HG03280 (cell line): ENCODE measurements at regions not wholly inside any gene's neighbourhood (a gene's known extent, or its start where the extent isn't known, plus 50 kb on each side); places are given as distances from the start of the nearest gene placed in this dataset.
"Not testable (repeated sequence)": the region's sequence is repeated elsewhere in the genome, so short reads cannot be mapped to it uniquely, and the experiment has no call there.

Experiments
- ATAC-seq: cut with Tn5 transposase; IDR thresholded peaks from one replicate; pipeline ENCODE4 v1.9.1; 2021; ENCODE audit warnings: mild to moderate bottlenecking, moderate library complexity; ENCODE audit not compliant: unreplicated experiment

DNA sequence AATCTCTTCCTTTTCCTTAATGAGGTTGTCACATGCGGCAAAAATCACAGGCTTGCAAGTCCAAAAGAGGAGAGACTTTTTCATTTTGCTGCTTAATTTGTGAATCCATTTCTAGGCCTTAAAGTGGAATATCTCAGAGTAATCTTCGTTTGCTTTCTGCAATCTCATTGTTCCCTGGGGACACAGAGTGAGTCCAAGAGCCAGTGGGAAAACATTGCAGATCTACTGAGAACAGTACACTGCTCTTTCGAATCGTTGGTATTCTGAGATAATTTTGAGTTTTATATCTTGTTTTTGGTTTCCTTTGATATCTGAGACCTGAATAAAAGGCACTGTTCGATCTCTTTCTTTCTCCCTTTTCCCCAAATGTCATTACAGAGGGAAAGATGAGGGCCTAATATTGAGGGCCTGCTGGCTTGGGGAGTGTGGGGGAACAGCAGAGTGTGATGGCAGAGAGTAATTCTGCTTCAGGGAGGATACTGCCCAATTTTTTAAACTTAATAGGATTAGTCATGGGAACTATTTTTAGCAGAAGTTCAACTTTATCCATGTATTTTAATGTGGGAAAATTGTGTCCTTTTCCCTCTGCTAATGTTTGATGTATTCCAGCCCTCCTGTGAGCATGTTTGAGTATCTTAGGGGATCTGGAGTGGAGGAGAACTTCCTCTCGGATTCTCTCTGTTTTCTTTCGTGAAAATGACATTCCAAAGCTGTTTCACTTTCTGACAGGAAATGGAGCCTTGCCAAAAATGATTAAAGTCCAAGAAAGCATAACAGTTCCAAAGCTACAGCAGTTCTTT, 418.2 kb upstream of the ZEB2 start:
- no peak for ATAC-seq

DNA sequence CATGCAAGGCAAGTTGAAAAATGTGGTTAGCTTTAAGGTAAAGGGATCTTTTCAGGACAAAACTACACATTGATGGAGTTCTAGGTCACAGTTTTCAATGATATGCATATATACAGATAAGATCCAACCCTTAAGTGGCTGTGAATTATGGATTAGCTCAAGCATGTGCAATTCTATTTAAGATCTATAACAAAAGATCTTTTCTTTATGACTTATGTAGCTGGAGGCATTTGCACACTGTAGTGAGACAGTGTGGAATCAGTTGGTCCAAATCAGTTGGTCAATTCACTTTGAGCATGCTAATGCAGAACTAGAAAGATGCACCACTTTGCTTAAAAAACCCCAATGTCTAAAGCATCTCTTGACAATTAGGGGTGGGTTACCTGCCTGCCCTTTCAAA, 417.1 kb upstream of the ZEB2 start:
- ATAC-seq, result no peak

DNA sequence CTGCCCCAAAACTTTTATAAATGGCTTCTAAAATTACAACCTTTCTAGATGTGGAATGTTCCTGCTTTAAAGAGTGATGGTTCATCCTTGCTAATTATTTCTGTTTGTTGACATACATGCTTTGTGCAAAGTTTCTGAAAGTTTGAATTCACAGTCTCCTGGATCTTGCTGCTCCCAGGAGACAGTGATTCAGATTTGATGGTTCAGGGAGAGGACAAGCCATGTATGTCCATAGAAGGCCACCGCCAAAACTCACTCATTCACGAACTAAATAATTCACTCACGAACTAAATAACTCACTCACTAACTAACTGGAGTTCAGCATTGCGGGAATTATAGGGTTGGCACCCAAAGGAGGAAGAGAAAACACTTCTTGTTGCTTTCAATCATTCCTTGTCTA, 416.5 kb upstream of the ZEB2 start:
- ATAC-seq, result no peak

DNA sequence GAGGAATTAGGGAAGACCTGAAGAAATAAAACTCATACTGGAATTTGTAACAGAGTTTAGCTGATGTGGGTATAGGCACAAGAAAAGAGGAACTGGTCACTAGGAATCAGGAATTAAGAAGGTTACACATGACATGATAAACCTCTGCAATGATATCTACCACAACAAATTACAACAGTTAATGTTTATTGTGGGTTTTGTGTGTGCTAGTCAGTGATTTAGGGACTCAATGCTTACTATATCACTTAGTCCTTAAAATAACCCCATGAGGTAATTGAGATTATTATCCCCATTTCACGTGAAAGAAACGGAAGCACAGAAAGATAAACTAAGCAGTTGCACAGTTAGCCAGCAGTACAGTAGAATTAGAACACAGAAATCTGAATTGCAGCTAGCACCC, 415.8 kb upstream of the ZEB2 start:
- no peak for ATAC-seq

DNA sequence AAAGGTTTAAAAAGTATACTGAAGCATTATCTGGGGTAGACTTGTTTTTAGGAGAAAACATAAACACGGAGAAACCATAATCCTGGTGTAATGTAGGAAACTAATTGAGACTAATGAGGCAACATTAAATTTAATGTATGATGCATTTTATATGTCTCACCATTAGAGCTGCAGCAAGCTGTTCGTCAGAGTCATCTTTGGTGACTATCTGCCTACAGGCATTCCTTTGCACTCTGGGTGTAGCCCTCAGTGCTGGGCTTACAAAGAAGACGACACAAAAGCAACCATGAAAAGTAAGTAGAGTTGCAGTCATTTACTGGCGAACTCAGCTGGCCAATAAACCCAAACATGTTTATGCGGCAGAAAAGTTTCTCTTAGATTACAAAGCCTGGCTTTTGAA, 415.3 kb upstream of the ZEB2 start:
- no peak for ATAC-seq

DNA sequence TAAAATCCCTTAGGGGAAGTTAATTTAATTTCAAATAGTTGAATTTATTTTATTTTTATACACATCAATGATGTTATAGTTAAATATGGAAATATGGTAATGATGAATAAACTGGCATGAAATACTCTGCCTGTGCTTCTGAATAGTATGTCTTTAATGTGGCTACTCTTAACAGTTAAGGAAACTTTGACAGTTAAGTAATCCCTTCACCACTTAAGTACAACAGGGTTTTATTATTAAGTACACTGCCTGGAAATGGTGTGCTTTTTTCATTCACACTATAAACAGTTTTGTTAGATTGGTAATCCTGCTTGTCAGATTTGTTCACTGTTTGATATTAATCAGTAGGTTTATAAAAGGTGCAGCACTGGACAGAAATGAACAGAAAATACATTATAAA, 412.0 kb upstream of the ZEB2 start:
- ATAC-seq, result no peak

DNA sequence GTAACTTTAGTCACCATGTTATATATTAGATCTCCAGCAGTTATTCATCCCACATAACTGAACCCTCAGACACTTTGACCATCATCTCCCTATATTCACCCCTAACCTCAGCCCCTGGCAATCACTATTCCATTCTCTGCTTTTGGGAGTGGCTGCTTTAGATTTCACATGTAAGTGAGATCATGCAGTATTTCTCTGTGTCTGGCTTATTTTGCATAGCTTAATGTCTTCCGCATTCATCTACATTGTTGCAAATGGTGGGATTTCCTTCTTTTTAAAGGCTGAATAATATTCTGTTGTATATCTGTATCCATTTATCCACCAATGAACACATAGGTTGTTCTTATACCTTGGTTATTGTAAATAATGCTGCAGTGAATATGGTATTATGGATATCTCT, 411.6 kb upstream of the ZEB2 start:
- no peak for ATAC-seq

DNA sequence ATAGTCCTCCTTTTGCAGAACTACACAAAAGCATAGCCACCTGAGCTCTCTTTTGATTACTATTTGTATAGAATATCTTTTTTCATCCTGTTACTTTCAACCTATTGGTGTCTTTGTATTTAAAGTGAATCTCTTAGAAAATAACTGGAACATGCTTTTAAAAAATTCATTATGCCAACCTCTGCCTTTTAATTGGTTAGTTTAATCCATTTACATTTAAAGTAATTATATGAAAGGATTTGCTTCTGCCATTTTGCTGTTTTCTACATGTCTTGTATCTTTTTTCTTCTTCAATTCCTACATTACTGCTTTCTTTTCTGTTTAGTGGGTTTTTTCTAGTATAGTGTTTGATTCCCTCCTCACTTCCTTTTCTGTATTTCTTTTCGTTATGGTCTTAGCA, 407.5 kb upstream of the ZEB2 start:
- ATAC-seq, result no peak

DNA sequence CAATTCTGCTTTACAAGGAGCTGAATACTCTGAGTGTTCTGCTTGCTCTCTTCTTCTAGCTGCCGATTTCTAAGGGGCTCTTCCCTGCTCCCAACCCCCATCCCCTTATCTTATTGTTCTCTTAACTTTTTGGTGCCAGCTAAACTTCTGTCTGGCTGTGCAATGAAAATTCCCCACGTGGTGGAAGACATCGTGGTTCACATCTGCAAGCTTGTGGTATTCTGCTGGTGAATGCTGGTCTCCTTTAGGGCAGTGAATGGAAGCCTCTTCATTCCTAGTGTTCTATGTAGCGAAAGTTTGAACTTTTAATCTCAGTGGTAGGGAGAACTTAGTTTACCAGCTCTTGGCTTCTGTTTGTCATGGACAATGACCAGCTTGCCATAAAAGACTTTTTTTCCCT, 406.0 kb upstream of the ZEB2 start:
- ATAC-seq, result no peak

DNA sequence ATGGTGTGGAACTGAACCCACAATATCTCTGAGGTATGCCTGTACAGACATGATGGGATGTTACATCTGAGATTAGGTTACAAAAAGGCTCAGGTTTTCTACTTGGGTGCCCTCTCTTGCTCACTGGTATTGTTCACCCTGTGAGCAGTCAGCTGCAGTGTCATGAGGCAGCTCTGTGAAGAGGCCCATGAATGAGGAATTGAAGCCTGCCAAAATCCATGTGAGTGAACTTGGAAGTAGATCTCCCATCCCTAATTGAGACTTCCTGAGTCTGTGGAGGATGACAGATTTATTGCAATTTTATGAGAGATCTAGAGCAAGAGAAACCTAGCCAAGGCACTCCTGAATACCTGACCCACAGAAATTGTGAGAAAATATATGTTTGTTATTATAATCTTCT, 404.9 kb upstream of the ZEB2 start:
- no peak for ATAC-seq

DNA sequence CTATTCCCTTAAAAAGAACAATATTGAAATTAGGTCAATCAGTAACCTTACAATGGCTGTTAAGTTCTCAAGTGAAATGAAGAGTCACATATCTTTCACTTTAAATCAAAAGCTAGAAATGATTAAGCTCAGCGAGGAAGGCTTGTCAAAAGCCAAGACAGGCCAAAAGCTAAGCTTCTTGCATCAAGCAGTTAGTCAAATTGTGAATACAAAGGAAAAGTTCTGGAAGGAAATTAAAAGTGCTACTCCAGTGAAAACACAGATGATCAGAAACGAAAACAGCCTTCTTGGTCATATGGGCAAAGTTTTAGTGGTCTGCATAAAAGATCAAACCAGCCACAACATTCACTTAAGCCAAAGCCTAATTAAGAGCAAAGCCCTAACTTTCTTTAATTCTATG, 402.6 kb upstream of the ZEB2 start:
- no peak for ATAC-seq

DNA sequence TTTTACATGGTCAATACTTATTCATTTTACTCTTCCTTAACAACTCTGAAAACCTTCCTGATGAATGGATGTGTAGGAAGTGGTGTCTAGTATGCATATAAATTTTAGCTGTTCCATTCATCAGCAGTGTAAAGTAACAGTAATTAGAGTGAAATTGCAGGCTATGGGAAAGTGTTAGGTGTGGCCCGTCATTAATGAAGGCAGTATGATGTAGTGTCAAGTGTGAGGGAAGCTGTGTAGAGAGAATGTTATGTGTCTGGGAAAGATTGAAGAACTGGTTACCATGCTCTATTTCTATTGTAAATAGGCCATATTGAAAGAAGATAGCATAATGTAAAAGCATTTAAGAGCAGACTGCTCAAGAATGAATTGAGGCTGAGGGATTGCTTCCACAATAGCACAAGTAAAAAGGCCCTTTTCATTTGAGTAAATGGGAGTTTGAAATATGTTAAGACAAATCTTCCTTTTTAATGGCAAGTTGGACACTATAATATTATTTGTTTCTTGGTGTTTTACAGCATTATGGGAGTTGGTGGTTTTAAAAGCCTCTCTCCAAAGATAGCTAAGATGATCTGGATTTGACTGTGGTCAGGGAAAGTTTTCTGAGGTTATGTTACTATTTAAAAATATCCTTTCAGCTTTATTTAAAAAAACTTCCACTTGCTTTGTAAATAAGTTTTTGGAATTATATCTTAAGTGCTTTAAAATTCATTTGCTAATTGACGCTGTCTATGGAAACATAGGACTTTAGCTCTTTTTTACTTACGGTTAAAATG, 401.0 kb upstream of the ZEB2 start:
- ATAC-seq, result no peak

DNA sequence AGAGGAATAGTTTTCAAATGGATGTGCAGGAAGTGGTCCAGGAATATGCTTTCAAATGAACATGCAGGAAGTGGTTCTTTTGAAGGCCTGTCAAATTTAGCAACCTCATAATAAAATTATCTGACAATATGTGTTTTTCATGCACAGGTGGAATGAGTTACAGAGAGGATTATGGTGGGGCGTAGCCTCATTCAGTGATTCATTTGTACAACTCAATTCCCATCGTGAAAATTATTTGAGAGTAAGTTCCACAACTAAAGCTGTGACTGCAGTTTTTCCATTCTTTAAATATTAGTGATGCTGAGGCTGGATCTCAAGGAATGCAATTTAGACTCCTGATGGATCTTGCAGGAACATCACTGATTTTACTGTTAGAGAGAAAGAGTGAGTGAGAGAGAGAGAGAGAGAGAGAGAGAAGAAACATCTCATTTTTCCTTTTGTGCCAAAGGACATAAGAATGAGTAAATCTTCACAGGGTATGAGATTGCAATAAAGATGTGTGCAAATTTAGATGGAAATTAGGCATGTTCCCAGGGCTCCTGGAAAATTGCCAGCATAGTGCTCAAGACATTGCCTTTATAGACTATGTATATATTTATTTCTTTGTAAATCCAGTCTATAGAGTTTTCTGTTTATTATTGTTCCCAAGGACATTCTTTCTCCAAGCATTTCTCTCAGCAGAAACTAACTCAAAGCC, 394.9 kb upstream of the ZEB2 start:
- ATAC-seq, result no peak

DNA sequence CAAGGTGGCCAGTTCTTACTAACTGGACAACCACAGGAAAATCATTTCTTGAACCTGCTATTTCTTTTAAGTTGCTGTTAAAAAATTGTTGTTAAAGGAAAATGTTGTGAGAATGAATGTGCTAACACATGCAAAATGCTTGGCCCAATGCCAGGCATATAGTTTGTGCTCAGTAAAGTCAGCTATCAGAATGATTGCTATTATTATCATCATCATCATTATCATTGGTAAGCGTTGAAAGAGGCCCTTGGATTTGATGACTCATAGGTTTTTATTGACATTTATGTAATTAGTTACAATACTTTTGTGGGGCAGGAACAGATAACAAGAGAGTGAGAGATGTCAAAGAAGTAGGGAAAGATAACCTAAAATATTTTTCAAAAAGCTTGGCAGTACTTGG, 394.2 kb upstream of the ZEB2 start:
- no peak for ATAC-seq

DNA sequence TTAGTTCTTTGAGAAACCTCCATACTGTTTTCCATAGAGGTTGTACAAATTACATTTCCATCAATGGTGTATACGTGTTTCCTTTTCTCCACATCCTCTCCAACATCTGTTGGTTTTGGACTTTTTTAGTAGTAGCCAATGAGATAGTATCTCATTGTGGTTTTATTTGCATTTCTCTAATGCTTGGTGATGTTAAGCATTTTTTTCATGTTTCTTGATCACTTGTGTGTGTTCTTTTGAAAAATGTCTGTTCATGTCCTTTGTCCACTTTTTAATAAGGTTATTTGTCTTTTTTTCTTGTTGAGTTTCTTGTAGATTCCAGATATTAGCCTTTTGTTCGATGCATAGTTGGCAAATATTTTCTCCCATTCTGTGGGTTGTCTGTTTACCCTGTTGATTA, 392.3 kb upstream of the ZEB2 start:
- ATAC-seq, result no peak

DNA sequence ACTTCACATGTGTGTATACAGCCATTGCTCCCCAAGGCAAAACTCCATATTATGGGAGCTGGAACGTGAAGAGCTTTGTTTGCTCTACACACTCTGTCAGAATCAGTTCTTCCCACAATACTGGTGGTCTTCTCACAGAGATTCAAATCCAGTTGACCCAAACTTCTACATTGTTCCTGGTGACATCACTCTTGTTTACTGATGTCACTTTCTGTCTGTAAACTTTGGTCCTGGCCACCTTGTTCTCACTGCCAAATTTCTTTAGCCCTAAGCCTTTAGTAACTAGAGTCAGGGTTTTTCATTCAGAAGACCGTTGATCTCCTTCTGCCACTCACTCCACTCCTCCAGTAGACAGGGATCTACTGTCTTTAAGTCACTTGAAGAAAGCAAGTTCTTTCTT, 386.0 kb upstream of the ZEB2 start:
- no peak for ATAC-seq

DNA sequence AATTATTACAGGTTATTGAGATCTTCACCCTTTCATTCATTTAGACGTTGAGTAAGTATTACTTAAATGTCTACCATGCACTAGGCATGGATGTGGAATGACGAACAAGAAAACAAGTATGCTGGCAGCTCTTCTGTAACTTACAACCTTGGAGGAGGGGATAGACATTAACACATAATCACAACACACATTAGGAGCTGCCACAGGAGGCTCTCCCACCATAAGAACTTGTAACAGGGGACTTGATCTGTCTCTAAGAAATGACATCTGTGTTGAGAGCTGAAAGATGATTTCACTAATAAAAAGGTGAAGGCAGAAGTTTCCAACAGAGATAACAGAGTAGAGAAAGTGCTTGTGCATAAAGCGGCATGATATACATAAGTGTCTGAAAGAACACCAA, 384.7 kb upstream of the ZEB2 start:
- no peak for ATAC-seq

DNA sequence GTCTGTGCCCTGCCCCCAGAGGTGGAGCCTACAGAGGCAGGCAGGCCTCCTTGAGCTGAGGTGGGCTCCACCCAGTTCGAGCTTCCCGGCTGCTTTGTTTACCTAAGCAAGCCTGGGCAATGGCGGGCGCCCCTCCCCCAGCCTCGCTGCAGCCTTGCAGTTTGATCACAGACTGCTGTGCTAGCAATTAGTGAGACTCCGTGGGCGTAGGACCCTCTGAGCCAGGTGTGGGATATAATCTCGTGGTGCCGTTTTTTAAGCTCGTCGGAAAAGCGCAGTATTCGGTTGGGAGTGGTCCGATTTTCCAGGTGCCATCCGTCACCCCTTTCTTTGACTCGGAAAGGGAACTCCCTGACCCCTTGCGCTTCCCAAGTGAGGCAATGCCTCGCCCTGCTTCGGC, 383.1 kb upstream of the ZEB2 start:
- ATAC-seq, result not testable (repeated sequence)

DNA sequence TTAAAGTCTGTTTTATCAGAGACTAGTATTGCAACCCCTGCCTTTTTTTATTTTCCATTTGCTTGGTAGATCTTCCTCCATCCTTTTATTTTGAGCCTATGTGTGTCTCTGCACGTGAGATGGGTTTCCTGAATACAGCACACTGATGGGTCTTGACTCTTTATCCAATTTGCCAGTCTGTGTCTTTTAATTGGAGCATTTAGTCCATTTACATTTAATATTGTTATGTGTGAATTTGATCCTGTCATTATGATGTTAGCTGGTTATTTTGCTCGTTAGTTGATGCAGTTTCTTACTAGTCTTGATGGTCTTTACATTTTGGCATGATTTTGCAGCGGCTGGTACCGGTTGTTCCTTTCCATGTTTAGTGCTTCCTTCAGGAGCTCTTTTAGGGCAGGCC, 381.5 kb upstream of the ZEB2 start:
- not testable (repeated sequence) for ATAC-seq

DNA sequence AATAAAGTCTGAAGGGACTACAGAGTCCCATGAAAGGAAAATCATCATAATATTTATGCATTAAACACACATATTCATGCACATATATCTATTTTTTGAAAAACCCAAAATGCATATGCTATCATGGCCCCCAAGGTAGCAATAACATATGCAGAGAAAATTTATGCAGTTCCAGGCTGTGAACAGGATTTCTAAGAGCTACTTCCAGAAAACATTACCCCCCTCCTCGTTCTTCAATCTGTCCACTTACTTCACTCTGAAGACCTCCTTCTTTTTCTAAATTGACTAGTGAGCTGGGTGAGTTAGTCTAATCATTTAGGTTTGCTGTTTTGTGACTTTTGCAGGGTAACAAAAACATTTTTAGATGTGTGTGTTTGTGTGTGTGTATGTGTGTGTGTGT, 376.4 kb upstream of the ZEB2 start:
- no peak for ATAC-seq

DNA sequence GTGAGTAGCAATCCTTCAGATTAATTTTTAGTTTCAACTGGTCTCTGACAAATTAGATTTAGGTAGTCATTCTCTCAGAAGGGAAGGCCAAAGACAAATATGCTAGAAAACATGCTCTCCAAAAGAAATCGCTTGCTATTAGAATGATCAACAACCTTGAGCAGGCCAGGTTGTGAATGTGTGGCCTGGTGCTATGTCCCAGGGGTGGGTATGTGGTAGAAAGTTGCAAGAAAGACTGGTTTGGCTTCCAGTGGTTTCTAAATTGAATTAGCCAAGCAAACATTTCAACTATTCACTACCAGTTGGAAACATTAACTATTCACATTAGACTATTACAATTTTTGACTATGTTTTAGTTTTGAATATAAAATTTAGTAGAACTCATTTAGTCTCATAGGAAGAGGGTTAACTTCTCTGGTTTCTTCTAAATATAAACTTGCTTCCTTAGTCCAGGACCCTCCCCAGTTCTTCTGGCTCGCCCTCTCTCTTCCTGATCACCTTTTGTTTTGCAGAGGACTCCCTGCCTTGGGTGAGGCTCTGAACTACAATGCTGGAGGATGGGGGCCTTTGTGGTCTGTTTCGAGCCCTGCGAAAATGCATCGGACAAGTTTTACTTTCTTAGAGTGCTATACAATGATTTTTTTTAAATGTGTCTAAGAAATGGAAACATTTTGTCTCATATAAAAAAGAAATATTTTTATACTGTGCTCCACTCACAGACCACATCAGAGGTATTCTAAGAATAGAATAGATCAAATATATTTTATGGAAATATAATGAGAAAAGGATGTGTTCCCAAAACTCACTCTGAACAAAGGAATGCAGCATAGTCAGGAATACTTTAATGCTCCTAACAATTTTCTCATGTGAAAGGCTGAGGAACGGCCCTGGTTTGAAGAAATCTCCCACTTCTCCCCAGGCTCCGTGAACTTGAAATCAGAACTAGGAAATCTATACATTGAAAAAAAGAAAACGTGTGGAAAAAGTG, 375.0 kb upstream of the ZEB2 start:
- no peak for ATAC-seq
